ENCODE measurements at regions not wholly inside any gene's neighbourhood (a gene's known extent, or its start where the extent isn't known, plus 50 kb on each side); places are given as distances from the start of the nearest gene placed in this dataset.

GRCh38 chr4:14877246-14878225, 124.7 kb upstream of the CPEB2 start:
- no peak for DNase-seq (ENCODE audit: low read depth)

- DNase-seq (ENCODE audit: low read depth), result no peak
Observed at GRCh38 chr4:14878681-14879080, 123.6 kb upstream of the CPEB2 start.

GRCh38 chr4:14879683-14880082, 122.6 kb upstream of the CPEB2 start:
- no peak for DNase-seq (ENCODE audit: low read depth)

GRCh38 chr4:14880805-14881204, 121.5 kb upstream of the CPEB2 start:
- DNase-seq (ENCODE audit: low read depth), result no peak

GRCh38 chr4:14883166-14883565, 119.1 kb upstream of the CPEB2 start:
- DNase-seq (ENCODE audit: low read depth), result no peak

GRCh38 chr4:14883661-14884060, 118.6 kb upstream of the CPEB2 start:
- DNase-seq (ENCODE audit: low read depth), result no peak

GRCh38 chr4:14887842-14888433, 114.3 kb upstream of the CPEB2 start:
- DNase-seq (ENCODE audit: low read depth), result no peak

GRCh38 chr4:14888790-14889572, 113.3 kb upstream of the CPEB2 start:
- DNase-seq (ENCODE audit: low read depth), result no peak

- no peak for DNase-seq (ENCODE audit: low read depth)
Observed at GRCh38 chr4:14892563-14892962, 109.7 kb upstream of the CPEB2 start.

GRCh38 chr4:14893713-14894112, 108.6 kb upstream of the CPEB2 start:
- DNase-seq (ENCODE audit: low read depth), result no peak

- DNase-seq (ENCODE audit: low read depth), result no peak
Observed at GRCh38 chr4:14894392-14895292, 107.6 kb upstream of the CPEB2 start.

GRCh38 chr4:14896656-14897175, 105.6 kb upstream of the CPEB2 start:
- no peak for DNase-seq (ENCODE audit: low read depth)

- DNase-seq (ENCODE audit: low read depth), result no peak
Observed at GRCh38 chr4:14897217-14897616, 105.1 kb upstream of the CPEB2 start.

GRCh38 chr4:14898989-14899388, 103.3 kb upstream of the CPEB2 start:
- no peak for DNase-seq (ENCODE audit: low read depth)

- DNase-seq (ENCODE audit: low read depth), result no peak
Observed at GRCh38 chr4:14902342-14902741, 99.9 kb upstream of the CPEB2 start.

- DNase-seq (ENCODE audit: low read depth), result no peak
Observed at GRCh38 chr4:14903321-14903720, 99.0 kb upstream of the CPEB2 start.

GRCh38 chr4:14906805-14907204, 95.5 kb upstream of the CPEB2 start:
- DNase-seq (ENCODE audit: low read depth), result no peak

GRCh38 chr4:14908635-14909034, 93.6 kb upstream of the CPEB2 start:
- no peak for DNase-seq (ENCODE audit: low read depth)

GRCh38 chr4:14910411-14910810, 91.9 kb upstream of the CPEB2 start:
- no peak for DNase-seq (ENCODE audit: low read depth)

- DNase-seq (ENCODE audit: low read depth), result no peak
Observed at GRCh38 chr4:14912426-14912825, 89.9 kb upstream of the CPEB2 start.

GRCh38 chr4:14915018-14915417, 87.3 kb upstream of the CPEB2 start:
- DNase-seq (ENCODE audit: low read depth), result no peak
